KMS-11 (cell line): ENCODE measurements at regions not wholly inside any gene's neighbourhood (a gene's known extent, or its start where the extent isn't known, plus 50 kb on each side); places are given as distances from the start of the nearest gene placed in this dataset.
"Not testable (repeated sequence)": the region's sequence is repeated elsewhere in the genome, so short reads cannot be mapped to it uniquely, and the experiment has no call there.

Experiments
- H2AFZ ChIP-seq: fragments of 200-600 bp; sonication (generic); 2 replicates; pipeline ENCODE4 v1.6.1; 2016; ENCODE audit warnings: antibody characterized with exemption, mixed run types, low read depth
- H3K27ac ChIP-seq: fragments of 200-600 bp; sonication (generic); 2 replicates; pipeline ENCODE4 v1.6.1; 2016; ENCODE audit warnings: mild to moderate bottlenecking, mixed run types
- H3K27me3 ChIP-seq: fragments of 200-600 bp; sonication (generic); 2 replicates; pipeline ENCODE4 v1.6.1; 2017; ENCODE audit warnings: mild to moderate bottlenecking, low read depth, mixed run types, moderate library complexity; ENCODE audit not compliant: insufficient read depth
- H3K36me3 ChIP-seq: fragments of 200-600 bp; sonication (generic); 2 replicates; pipeline ENCODE4 v1.6.1; 2017; ENCODE audit warnings: mild to moderate bottlenecking, mixed run types; ENCODE audit not compliant: insufficient read depth
- H3K4me1 ChIP-seq: fragments of 200-600 bp; sonication (generic); 2 replicates; pipeline ENCODE4 v1.6.1; 2016; ENCODE audit warnings: mild to moderate bottlenecking, low read depth, mixed run types; ENCODE audit not compliant: poor library complexity, severe bottlenecking
- H3K4me2 ChIP-seq: fragments of 200-600 bp; sonication (generic); 2 replicates; pipeline ENCODE4 v1.7.0; 2016; ENCODE audit warnings: mild to moderate bottlenecking, mixed run types
- H3K4me3 ChIP-seq: fragments of 200-600 bp; sonication (generic); IDR thresholded peaks from 2 replicates; pipeline ENCODE4 v1.6.1; 2017; ENCODE audit warnings: low read depth, low read length, mixed read lengths; ENCODE audit not compliant: insufficient read depth
- H3K79me2 ChIP-seq: fragments of 200-600 bp; sonication (generic); 2 replicates; pipeline ENCODE4 v1.6.1; 2016; ENCODE audit warnings: low read depth, mixed run types; ENCODE audit not compliant: insufficient read depth
- H3K9ac ChIP-seq: fragments of 200-600 bp; sonication (generic); 2 replicates; pipeline ENCODE4 v1.6.1; 2016; ENCODE audit warnings: mild to moderate bottlenecking, mixed run types
- H4K20me1 ChIP-seq: fragments of 200-600 bp; sonication (generic); 2 replicates; pipeline ENCODE4 v1.6.1; 2016; ENCODE audit warnings: mild to moderate bottlenecking, mixed run types; ENCODE audit not compliant: insufficient read depth
- CTCF ChIP-seq: fragments of 200-600 bp; sonication (generic); conservative IDR thresholded peaks from 2 replicates; pipeline ENCODE4 v1.6.1; 2017; ENCODE audit warnings: low read depth, mild to moderate bottlenecking, antibody characterized with exemption, low read length, moderate library complexity, mixed read lengths

GRCh38 chrX:7606039-7606652, 236.8 kb upstream of the VCX start:
- no peaks in the 10 kb centered on the region for H3K27me3 ChIP-seq
- H3K79me2 ChIP-seq = no peaks in the 10 kb centered on the region
- no peak for TF ChIP-seq CTCF
- H2AFZ ChIP-seq = no peak overlapping the region
- H3K4me1 ChIP-seq = no peaks in the 10 kb centered on the region
- H3K9ac ChIP-seq = no peak overlapping the region
- no peak overlapping the region for H3K27ac ChIP-seq
- H3K4me2 ChIP-seq = no peak overlapping the region
- H3K4me3 ChIP-seq = no peak overlapping the region
- H4K20me1 ChIP-seq = no peaks in the 10 kb centered on the region
- no peaks in the 10 kb centered on the region for H3K36me3 ChIP-seq

GRCh38 chrX:7603387-7603786, 239.6 kb upstream of the VCX start:
- H2AFZ ChIP-seq = no peak overlapping the region
- H3K4me2 ChIP-seq = no peak overlapping the region
- H3K27ac ChIP-seq = no peak overlapping the region
- no peak for TF ChIP-seq CTCF
- no peaks in the 10 kb centered on the region for H3K27me3 ChIP-seq
- no peak overlapping the region for H3K4me3 ChIP-seq
- H4K20me1 ChIP-seq = no peaks in the 10 kb centered on the region
- H3K79me2 ChIP-seq = no peaks in the 10 kb centered on the region
- no peaks in the 10 kb centered on the region for H3K36me3 ChIP-seq
- no peak overlapping the region for H3K9ac ChIP-seq
- no peaks in the 10 kb centered on the region for H3K4me1 ChIP-seq

GRCh38 chrX:7596822-7597221, 246.1 kb upstream of the VCX start:
- Histone ChIP-seq H4K20me1 (no peaks in the 10 kb centered on the region), H3K27ac (no peak overlapping the region), H3K4me2 (no peak overlapping the region), H3K9ac (no peak overlapping the region), H3K4me1 (no peaks in the 10 kb centered on the region), H3K4me3 (no peak overlapping the region), H3K27me3 (no peaks in the 10 kb centered on the region), H3K36me3 (no peaks in the 10 kb centered on the region), H3K79me2 (no peaks in the 10 kb centered on the region), H2AFZ (no peak overlapping the region)
- no peak for TF ChIP-seq CTCF

GRCh38 chrX:7593370-7593769, 249.6 kb upstream of the VCX start:
- H3K79me2 ChIP-seq, H2AFZ ChIP-seq, H4K20me1 ChIP-seq, H3K36me3 ChIP-seq, H3K27me3 ChIP-seq, H3K4me1 ChIP-seq, H3K27ac ChIP-seq, H3K4me3 ChIP-seq, H3K4me2 ChIP-seq, H3K9ac ChIP-seq: not testable (repeated sequence)

- no peak overlapping the region for H3K4me3 ChIP-seq
- H3K36me3 ChIP-seq = no peaks in the 10 kb centered on the region
- H3K27me3 ChIP-seq = no peaks in the 10 kb centered on the region
- H3K9ac ChIP-seq = no peak overlapping the region
- TF ChIP-seq CTCF = peak; percentile 49
- H2AFZ ChIP-seq = no peak overlapping the region
- H3K4me2 ChIP-seq = no peak overlapping the region
- H4K20me1 ChIP-seq = no peaks in the 10 kb centered on the region
- H3K4me1 ChIP-seq = no peaks in the 10 kb centered on the region
- no peak overlapping the region for H3K27ac ChIP-seq
- H3K79me2 ChIP-seq = no peaks in the 10 kb centered on the region
These were observed 256.8 kb upstream of the VCX start for GRCh38 chrX:7586126-7586525.
